ENCODE measurements at regions not wholly inside any gene's neighbourhood (a gene's known extent, or its start where the extent isn't known, plus 50 kb on each side); places are given as distances from the start of the nearest gene placed in this dataset.

DNA sequence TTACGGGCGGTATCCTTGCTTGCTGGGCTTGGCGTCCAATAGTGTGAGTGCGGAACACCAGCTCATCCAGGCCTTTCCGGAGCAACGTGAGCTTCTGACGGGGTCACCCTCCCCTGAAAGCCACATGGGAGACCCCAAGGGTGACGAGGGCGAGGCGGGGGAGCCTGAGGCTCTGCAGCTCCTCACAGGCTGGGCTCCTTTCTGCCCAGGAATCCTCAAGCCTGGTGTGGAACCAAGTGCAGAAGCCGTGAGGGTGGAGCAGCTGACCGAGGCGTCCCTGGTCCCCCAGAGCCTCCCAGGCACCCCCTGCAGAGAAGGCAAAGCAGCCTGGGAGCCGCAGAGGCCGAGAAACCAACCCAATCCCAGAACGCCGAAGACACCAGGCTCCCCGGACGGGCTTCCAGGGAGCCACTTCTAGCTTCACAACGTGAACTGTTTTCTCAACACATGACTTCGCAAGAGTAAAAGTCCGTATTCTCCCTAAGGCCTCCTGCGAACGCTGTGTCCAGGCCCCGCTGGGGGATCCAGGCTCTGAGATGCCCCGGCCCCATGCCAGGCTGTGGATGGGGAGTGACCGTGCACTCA is 530.3 kb downstream of the BRD1 start:
- DNase-seq (ENCODE audit: low read depth), result no peak

DNA sequence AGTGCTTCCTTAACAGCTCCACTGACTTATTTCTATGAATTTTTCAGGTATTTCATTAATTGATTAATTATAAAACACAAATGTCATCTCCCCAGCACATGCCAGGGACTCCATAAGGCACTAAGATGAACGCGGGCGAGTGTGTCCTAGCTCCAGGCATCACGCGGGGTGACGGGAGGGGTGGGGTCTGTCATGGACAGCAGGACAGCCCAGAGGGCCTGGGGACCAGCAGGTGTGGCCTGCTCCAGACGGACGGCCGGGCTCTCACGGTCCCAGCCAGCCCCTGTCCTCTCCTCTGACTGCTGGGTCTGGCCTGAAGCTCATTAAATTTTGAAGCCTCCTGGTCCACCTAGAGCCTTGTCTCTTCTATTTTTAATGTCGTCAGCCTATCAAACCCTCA is 531.1 kb downstream of the BRD1 start:
- DNase-seq (ENCODE audit: low read depth), result no peak

DNA sequence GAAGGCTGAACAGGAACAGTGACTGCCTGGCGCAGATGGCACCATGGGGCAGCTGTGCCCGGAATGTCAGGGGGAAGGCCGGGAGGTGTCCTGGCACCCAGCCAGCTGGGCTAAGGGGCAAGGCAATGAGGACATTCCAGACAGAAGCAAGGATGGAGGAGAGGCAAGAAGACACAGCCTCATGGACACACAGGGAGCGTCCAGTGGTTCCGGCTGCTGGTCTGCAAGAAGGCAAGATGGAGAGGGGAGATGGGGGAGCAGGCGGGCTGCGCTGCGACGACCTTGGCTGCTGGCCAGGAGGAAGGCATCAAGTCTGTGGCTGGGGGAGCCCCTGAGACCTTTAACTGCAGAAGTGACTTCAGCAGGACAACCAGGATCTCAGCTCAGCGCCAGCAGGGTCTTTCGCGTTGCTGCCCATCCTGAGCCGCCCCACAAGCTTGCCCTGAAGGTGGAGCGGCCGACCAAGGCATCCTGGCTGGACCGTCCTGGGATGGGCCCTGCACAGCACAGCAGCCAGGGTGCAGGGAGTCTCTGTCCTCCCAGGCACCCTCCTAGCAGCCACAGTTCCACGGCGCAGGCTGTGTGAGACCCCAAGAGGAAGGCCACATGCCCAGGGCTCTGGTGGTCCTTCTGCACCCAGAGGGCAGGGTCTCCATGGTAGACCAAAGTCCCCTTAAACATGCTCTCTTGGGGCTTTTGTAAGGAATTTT is 531.7 kb downstream of the BRD1 start:
- no peak for DNase-seq (ENCODE audit: low read depth)

DNA sequence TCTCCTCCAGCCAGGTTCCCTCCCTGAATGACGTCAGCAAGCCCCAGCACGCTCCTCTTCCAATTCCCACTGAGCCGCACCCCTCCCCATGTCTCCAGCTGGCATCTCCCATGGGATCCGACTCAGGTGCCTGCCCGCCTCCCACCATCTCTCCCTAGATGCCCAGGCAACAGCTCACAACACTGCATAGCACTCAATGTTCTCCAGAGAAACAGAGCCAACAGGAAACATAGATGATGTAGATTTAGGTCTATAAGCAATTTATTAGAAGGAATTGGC is 532.3 kb downstream of the BRD1 start:
- no peak for DNase-seq (ENCODE audit: low read depth)

DNA sequence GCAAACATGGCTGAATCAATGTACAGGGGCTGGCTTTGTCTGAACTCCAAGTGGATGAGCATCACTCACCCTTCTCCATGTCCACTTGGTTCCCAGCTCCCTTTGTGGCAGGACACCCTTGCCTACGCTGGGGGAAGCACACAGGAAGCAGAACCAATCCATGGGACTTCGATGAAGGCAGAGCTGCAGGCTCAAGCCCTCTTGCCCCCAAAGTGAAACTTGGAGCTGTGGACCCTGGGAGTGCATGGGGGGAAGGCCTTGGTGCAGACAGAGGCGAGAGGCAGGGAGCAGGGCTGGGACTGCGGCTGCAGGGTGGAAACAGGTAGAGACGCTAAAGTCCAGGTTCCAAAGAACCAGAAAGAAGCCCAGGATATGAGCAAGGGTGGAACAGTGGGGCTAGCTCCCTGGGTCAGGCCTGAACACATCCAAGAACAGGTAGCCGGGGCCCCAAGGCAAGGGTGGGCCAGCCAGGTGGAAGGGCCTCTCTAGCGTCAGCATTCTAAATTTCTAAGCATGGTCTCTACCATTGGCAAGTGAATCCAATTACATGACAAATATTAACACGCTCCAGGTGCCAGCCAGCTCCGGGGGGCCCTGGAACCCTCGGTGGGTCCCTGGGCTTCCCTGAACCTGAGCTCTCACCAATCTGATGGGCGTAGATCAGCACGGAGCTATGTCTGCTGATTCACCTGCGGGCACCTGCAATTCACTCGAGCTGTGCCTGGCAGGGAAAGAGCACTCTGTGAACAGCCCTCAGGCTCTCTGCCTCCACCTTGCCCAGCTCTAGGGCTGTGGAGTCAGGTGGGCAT is 532.8 kb downstream of the BRD1 start:
- no peak for DNase-seq (ENCODE audit: low read depth)

DNA sequence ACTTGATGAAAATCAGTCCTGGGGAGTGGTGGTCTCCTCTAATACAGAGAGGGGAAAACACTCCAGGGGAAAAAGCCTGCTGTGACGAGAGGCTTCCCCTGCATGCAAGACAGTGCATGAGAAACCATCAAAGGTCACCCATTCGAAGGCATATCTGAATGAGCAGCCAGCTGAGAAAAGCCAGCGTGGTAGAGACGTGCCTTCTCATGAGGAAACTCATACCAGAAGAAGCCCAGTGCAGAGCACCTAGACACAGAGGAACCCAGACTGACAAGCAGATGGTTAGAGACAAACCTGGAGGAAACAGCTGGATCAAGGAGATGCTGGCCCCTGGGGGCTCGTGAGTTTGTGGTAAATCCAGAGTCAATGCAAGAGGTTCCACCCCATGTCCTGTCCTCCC is 534.8 kb downstream of the BRD1 start:
- DNase-seq (ENCODE audit: low read depth), result no peak

DNA sequence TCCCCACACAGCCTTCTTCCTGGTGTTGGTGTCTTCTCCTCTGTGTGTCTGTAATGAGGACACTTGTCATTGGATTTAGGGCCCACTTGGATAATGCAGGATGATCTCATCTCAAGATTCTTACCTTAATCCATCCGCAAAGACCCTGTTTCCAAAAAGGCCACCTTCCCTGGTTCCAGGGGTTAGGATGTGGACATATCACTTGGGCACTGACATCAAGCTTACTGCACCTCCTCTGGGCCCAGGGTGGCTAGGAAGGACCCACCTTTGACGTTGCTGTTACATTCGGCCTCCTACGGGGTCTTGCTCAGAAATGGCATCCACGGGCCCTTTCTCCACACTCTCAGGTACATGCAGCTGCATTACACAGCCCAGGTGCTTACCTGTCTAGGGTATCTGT is 535.9 kb downstream of the BRD1 start:
- DNase-seq (ENCODE audit: low read depth), result no peak

DNA sequence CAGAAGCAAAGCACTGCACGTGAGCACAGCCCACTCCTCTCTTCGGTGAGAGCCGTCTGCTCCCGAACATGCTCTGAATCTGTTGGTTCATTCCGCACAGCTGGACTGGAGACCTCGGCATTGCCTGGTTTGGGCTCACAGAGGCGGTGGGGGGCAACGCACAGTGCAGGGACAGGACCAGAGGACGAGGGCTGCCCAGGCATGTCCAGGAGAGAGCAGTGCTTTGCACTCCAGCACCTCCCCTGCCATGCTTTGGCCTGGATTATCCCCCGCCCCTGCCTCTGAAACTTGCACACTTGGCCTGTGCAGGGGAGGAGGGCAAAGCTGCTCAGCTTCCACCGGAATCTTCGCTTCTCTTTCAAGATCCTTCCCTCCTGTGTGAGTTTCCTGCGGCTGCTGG is 536.5 kb downstream of the BRD1 start:
- DNase-seq (ENCODE audit: low read depth), result no peak

DNA sequence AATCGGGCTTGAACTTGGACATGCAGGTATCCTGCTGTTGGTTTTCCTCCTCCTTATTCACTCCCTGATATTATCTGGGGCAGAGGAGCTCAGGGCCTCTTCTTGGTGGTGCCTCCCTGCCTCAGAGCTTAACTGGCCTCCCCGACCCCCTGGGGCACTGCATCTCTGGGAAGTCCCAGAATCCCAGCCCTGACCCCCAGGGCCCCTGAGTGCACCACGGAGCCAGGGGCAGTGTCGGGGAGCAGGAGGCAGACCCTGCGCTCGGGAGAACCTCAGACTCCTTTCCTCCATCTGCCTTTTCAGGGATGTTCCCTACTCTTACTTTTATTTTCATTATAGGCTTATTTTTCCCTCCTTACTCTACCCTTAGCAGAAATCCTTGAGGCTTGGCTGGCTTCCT is 537.0 kb downstream of the BRD1 start:
- no peak for DNase-seq (ENCODE audit: low read depth)

DNA sequence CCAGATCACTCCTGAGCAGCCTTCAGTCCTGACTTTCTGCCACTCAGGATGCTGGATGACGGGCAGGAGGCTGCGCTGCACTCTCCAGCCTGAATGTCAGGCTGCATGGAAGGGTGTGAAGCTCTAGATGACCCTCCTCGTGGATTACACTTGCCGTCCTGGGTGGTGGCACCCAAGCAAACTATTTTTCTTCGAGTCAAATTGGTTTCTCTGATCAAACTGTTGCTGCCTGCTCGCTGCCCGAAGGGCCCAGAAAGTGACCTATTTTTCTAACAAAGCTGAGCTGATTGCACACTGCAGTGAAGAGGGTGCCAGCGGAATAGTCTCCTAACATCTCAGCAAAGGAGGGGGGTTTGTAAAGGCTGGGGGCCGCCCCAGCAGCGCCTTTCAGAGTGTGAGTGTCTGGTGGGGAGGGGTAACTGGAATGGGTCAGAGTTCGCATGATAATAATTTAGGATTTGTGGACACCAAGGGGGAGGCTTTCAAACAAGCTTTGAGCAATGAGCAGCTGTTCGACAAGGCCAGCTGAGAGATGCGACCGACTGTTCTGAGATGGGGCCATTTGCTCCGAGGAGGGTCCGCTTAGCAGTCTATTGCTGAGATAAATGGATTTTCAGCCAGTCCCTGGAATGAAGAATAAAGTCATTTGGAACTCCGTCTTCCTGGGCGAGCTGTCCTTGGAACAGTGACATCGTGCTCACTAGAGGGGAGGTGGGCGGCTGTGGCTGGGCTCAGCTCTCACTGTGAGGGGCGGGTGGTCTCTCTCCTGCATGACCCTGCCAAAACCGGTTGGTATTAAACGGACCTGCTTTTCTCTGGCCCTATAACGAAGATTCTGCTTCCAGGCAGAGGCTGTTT is 537.6 kb downstream of the BRD1 start:
- DNase-seq (ENCODE audit: low read depth), result no peak

DNA sequence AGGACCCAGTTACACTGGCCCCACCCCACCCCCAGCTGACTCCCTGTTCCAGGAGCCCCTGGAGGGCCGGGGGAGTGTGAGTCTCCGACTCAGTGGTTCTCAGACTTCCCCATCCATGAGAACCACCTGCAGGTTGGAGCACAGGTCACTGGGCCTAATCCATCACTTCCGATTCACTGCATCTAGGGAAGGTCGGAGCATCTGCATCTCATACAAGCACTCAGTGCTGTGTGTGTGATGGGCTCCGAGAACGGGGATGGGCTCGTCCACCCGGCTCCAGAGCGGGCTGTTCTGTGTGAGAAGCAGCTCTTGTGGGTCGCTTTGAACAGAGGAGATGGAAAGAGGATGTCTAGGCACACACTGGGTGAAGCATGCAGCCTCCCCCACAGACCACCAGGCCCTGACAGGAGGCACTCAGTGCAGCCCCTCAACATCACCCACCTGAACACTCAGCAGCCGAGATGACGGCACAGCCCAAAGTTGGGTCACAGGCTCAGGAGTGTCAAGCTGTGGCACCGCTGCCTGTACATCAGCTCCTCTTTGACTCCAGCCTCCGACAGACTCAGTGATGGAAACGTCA is 541.4 kb downstream of the BRD1 start:
- DNase-seq (ENCODE audit: low read depth), result no peak

DNA sequence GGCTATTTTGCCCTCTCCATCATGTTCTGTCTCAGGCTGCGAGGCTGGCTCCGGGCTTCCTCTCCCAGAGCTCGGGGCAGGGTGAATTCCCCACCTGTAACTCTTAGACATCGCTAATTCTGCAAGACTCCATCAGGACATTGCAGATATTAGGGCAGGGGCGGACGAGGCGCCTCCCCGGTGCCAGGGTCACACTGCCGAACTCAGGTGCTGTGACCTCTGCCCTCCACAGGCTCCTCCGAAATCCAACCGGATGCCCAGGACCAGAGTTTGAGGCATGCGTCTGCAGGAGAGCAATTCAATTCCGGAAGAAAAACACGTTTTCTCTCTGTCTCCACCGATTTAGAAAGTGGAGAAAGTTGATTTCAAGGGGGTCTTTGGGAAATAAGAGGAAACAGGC is 542.7 kb downstream of the BRD1 start:
- no peak for DNase-seq (ENCODE audit: low read depth)

DNA sequence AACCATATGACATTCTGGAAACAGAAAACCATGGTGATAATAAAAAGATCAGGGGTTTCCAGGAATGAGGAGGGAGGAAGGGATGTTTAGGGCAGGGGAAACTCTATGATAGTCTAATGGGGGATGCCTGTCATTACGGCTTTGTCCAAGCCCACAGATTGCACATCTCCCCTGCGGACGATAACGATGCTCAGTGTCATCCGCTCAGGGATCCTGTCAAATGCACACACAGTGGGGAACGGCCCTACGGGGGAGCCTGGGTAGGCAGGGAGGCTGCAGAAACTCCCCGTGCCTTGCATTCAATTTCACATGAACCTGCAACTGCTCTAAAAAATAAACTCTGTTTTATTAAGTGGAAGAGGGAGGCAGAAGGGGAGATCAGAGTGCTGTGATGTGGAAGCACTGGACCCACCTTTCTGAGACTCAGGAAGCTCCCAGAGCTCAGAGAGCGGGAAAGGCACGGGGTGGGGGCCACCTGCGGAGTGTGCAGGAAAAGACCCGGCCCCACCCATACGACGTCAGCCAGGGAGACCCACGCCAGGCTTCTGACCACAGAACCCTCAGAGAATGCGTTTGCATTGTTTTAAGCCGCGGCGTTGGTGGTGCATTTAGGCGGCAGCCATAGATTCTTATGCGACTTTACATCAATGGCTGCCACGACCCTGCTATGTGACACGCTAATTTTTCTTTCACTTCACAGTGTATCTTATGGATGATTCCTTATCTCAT is 543.5 kb downstream of the BRD1 start:
- no peak for DNase-seq (ENCODE audit: low read depth)

DNA sequence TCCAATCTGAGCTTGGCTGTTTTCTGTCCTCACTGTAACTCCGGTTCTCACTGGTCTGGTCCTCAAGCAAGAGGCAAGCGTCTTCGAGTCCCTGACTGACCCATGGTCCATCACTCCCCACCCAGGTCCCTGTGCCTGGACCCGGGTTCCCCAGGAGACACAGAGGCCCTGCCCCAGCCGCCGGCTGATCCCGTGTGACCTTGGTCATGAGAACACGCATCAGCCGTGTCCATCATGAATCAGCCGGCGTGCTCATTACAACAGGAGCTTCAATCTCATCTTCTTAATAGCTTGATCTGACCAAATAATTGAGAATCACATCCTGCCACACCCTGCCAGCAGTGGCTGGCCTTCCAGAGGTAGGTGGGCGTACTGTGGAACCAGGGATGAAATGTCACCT is 545.1 kb downstream of the BRD1 start:
- DNase-seq (ENCODE audit: low read depth), result no peak

DNA sequence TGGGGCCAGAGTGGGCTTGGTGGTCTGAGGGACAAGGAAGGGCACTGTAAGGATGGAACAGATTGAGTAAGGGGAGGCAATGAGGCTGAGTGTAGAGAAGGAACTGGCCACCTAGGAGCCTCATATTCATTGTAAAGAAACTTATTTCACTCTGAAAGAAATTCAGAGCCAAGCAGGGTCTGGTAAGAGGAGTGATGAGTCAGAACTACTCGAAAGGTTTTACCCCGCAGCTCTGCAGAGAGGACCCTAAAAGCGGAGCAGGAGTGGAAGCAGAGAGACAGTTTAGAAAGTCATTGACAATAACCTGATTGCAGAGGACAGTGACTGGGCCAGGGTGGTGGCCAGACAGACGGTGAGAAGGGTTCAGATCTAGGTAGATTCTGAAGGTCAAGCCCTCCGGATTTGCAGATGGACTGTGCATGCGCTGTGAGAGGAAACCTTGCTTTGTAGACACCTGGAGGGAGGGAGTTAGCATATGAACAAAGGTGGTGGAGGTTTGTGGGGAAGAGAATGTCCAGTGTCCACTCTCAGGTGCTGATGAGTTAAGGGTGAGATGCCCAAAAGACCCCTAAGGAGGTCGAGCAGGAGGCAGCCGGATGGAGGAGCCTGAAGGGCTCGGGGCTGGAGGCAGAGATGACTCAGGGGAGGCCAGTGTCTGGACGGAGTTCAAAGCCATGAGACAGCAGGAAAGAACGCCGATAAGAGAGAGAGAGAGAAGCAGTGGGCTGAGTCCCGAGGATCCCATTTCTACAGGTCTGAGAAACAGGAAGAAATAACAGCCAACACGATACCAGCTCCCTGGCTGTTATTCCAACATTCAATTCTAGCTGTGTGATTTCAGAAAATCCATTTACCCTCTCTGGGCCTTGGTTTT is 546.0 kb downstream of the BRD1 start:
- DNase-seq (ENCODE audit: low read depth), result peak; percentile 82

DNA sequence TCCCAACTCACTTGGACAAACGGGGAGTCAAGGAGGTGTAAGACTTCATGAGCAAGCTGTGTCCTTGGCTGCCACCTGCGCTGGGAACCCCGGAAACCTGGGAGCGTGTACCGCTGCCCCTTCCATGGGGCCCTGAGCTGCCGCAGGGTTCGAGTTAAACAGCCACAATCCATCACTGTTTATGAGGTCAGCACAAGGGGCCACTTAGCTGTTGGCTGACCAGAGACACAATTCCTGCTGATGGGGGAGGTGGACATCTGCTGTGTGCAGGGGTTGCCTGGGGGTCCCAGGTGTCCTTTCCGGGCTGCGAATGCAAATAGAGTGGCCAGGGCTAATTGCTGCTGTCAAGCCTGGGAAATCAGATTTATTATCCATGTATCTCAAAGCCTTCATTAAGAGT is 549.3 kb downstream of the BRD1 start:
- no peak for DNase-seq (ENCODE audit: low read depth)

DNA sequence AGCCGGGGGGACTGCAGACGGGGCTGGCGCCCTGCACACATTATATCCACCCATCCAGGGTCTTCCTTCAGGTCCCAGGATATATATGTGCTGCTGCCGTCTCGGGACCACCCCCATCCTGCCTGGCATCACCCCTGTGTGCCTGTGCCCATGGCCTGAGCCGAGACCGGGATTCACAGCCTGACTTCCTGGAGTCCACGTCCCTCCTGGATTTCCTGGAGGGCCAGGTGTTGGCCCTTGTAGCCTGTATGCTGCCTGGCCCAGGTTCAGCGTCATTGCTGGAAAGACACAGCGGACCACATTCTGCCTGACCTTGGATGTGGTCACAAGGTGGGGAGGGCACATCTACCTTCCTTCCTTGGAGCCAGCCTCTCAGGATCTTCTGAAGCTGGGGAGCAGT is 551.1 kb downstream of the BRD1 start:
- no peak for DNase-seq (ENCODE audit: low read depth)

DNA sequence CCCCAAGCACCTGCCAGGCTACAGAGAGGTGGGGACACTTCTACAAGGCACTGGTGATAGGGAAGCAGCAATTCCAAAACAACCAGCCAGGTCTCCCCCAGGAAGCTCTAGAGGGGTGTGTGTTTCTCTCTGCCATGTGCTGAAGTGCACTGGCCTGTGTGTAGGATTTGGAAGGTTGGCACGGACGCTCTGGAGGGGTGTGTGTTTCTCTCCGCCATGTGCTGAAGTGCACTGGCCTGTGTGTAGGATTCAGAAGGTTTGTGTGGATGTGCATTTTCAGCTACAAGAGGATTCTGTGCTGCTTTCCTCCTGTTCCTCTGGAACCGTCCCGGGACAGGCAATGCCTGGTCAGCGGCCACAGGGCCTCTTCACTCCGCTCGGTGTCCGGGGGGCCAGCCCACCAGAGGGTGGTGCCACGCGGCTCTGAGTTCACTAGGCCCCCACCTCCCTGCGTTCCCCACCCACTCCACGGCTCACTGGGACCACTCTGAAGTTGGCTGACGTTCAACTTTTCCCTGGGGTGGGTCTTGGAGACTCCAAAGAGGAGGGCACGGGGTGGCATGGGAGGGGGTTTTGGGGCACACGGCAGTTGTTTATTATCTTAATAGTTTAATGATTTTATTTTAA is 552.8 kb downstream of the BRD1 start:
- DNase-seq (ENCODE audit: low read depth), result no peak

DNA sequence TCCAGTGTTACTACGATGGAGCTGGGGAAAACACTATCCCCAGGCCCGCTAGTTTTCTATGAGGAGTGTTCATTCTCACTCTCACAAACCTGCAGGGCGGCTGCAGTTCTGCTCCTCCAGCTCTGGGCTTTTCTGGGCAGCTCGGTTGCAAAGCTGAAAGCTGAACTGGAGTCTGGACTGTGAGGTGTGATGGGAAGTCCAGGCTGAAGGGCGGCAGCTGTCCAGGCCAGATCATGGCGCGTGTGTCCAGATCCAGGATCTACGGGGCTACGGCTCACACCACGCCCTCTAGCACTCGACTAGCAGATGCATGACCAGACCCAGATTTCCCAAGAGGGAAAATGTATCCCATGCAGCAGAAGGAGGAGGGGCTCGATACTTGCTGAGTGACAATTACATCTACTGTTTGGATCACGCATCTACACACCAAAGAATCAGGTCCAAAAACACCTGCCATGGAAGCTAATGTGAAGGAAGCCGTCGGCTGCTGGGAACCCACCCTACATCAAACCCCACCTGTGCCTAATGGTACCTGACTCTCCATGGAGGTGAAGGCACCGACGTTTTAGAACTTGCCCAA is 555.0 kb downstream of the BRD1 start:
- DNase-seq (ENCODE audit: low read depth), result no peak
